ENCODE measurements at regions not wholly inside any gene's neighbourhood (a gene's known extent, or its start where the extent isn't known, plus 50 kb on each side); places are given as distances from the start of the nearest gene placed in this dataset.
A peak's percentile ranks its signal among the peaks of the same experiment; 100 is the strongest.

DNA sequence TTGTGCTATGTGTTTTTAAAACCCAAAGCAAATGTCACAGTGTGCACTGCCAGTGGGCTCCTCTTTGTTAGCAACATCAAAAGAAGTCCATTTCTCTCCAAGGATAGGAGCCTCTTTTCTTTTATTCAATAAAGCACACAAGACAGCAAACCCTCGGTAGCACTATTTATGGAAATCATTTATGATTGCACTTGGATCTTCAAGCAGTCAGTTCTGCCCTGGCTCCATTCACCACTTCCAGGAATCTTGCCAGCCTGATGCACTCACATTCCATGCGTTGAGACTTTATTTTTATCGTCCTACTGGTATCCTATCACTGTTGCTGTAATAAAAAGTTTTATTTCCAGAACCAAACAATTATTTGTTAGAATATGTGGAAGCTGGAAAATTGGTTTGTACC is 412.1 kb downstream of the TBL1XR1 start:
- no peak for DNase-seq (ENCODE audit: low spot score in 2 of 2)
- in situ Hi-C loops (cut with MboI; ENCODE audit: low sequenced_read_pairs) = no loop called here
- Histone ChIP-seq H3K9me3 (no peaks in the 10 kb centered on the region), H3K4me1 (peaks cover 5% of the 10 kb centered on the region), H3K27me3 (ENCODE audit: low read depth) (no peaks in the 10 kb centered on the region), H3K4me3 (no peak overlapping the region), H3K36me3 (replicated peaks) (no peaks in the 10 kb centered on the region)

- peaks cover 4% of the 10 kb centered on the region for H3K4me1 ChIP-seq
- no peaks in the 10 kb centered on the region for H3K27me3 ChIP-seq (ENCODE audit: low read depth)
- no peaks in the 10 kb centered on the region for H3K36me3 ChIP-seq (replicated peaks)
- H3K4me3 ChIP-seq = no peak overlapping the region
- in situ Hi-C loops (cut with MboI; ENCODE audit: low sequenced_read_pairs) = no loop called here
- peak in 1 of 2 experiments; percentile 55 for DNase-seq (ENCODE audit: low spot score in 2 of 2)
- H3K9me3 ChIP-seq = no peaks in the 10 kb centered on the region
Observed at GRCh38 chr3:176780766-176781165, 416.5 kb downstream of the TBL1XR1 start.

- in situ Hi-C loops (cut with MboI; ENCODE audit: low sequenced_read_pairs) = no loop called here
- peaks cover 4% of the 10 kb centered on the region for H3K4me1 ChIP-seq
- H3K9me3 ChIP-seq = no peaks in the 10 kb centered on the region
- H3K4me3 ChIP-seq = no peak overlapping the region
- H3K36me3 ChIP-seq (replicated peaks) = no peaks in the 10 kb centered on the region
- no peaks in the 10 kb centered on the region for H3K27me3 ChIP-seq (ENCODE audit: low read depth)
- DNase-seq (ENCODE audit: low spot score in 2 of 2) = no peak
Observed at GRCh38 chr3:176776622-176777175, 420.6 kb downstream of the TBL1XR1 start.

DNA sequence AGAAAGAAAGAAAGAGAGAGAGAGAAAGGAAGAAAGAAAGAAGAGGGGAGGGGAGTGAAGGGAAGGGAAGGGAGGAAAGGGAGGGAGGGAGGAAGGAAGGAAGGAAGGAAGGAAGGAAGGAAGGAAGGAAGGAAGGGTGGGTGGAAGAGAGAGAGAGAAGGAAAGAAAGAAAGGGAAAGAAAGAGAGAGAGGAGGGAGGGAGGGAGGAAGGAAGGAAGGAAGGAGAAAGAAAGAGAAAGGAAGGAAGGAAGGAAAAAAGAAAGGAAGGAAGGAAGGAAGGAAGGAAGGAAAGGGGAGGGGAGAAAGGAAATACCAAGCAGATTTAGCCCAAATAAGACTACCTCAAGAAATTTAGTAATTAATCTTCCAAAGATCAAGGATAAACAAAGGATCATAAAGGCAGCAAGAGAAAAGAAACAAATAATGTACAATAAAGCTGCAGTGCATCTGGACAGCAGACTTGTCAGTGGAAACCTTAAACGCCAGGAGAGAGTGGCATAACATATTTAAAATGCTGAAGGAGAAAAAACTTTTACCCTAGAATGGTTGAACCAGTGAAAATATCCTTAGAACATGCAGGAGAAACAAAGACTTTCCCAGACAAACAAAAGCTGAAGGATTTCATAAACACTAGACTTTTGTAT is 427.6 kb downstream of the TBL1XR1 start:
- no peak overlapping the region for H3K4me3 ChIP-seq
- no peaks in the 10 kb centered on the region for H3K9me3 ChIP-seq
- no peaks in the 10 kb centered on the region for H3K27me3 ChIP-seq (ENCODE audit: low read depth)
- no peaks in the 10 kb centered on the region for H3K4me1 ChIP-seq
- in situ Hi-C loops (cut with MboI; ENCODE audit: low sequenced_read_pairs) = no loop called here
- no peak for DNase-seq (ENCODE audit: low spot score in 2 of 2)
- no peaks in the 10 kb centered on the region for H3K36me3 ChIP-seq (replicated peaks)

GRCh38 chr3:176767385-176767784 is 429.9 kb downstream of the TBL1XR1 start:
- Histone ChIP-seq H3K4me1 (no peaks in the 10 kb centered on the region), H3K36me3 (replicated peaks) (no peaks in the 10 kb centered on the region), H3K27me3 (ENCODE audit: low read depth) (no peaks in the 10 kb centered on the region), H3K9me3 (no peaks in the 10 kb centered on the region), H3K4me3 (no peak overlapping the region)
- in situ Hi-C loops (cut with MboI; ENCODE audit: low sequenced_read_pairs) = no loop called here
- DNase-seq (ENCODE audit: low spot score in 2 of 2) = no peak

DNA sequence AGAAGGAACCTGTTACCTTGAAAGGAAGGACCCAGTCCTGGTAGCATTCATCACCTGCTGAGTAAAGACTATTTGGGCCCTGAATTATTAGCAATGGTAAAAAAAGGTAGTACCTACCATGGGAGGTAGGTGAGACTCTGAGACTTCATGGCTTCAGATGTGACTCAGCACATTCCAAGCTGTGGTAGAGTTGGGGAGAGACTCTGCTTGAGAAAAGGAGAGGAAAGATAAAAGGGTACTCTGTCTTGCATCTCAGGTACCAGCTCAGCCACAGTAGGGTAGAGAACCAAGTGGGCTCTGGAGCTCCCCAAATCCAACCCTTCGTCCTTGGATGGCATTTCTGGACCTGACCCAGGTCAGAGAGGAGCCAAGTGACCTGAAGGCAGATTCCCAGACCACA is 430.4 kb downstream of the TBL1XR1 start:
- in situ Hi-C loops (cut with MboI; ENCODE audit: low sequenced_read_pairs) = no loop called here
- no peak for DNase-seq (ENCODE audit: low spot score in 2 of 2)

GRCh38 chr3:176765382-176765900 is 431.8 kb downstream of the TBL1XR1 start:
- H3K36me3 ChIP-seq (replicated peaks) = no peaks in the 10 kb centered on the region
- no peaks in the 10 kb centered on the region for H3K4me1 ChIP-seq
- H3K9me3 ChIP-seq = no peaks in the 10 kb centered on the region
- in situ Hi-C loops (cut with MboI; ENCODE audit: low sequenced_read_pairs) = no loop called here
- H3K4me3 ChIP-seq = no peak overlapping the region
- H3K27me3 ChIP-seq (ENCODE audit: low read depth) = no peaks in the 10 kb centered on the region
- no peak for DNase-seq (ENCODE audit: low spot score in 2 of 2)

More for the DNA sequence above, 430.4 kb downstream of the TBL1XR1 start:
- H3K4me1 ChIP-seq = no peaks in the 10 kb centered on the region
- no peak overlapping the region for H3K4me3 ChIP-seq
- no peaks in the 10 kb centered on the region for H3K36me3 ChIP-seq (replicated peaks)
- no peaks in the 10 kb centered on the region for H3K9me3 ChIP-seq
- H3K27me3 ChIP-seq (ENCODE audit: low read depth) = no peaks in the 10 kb centered on the region

GRCh38 chr3:176759815-176760506 is 437.3 kb downstream of the TBL1XR1 start:
- no peaks in the 10 kb centered on the region for H3K27me3 ChIP-seq (ENCODE audit: low read depth)
- no peak for DNase-seq (ENCODE audit: low spot score in 2 of 2)

GRCh38 chr3:176757429-176757828 is 439.9 kb downstream of the TBL1XR1 start:
- Histone ChIP-seq H3K9me3 (no peaks in the 10 kb centered on the region), H3K27me3 (ENCODE audit: low read depth) (no peaks in the 10 kb centered on the region), H3K4me1 (no peaks in the 10 kb centered on the region), H3K4me3 (no peak overlapping the region), H3K36me3 (replicated peaks) (no peaks in the 10 kb centered on the region)
- in situ Hi-C loops (cut with MboI; ENCODE audit: low sequenced_read_pairs) = no loop called here
- DNase-seq (ENCODE audit: low spot score in 2 of 2) = no peak

More at GRCh38 chr3:176759815-176760506, 437.3 kb downstream of the TBL1XR1 start:
- Histone ChIP-seq H3K9me3 (no peaks in the 10 kb centered on the region), H3K4me1 (no peaks in the 10 kb centered on the region), H3K4me3 (no peak overlapping the region), H3K36me3 (replicated peaks) (no peaks in the 10 kb centered on the region)
- in situ Hi-C loops (cut with MboI; ENCODE audit: low sequenced_read_pairs) = no loop called here

- no peaks in the 10 kb centered on the region for H3K27me3 ChIP-seq (ENCODE audit: low read depth)
- no peaks in the 10 kb centered on the region for H3K36me3 ChIP-seq (replicated peaks)
- DNase-seq (ENCODE audit: low spot score in 2 of 2) = no peak
- in situ Hi-C loops (cut with MboI; ENCODE audit: low sequenced_read_pairs) = no loop called here
- H3K4me1 ChIP-seq = no peaks in the 10 kb centered on the region
- H3K4me3 ChIP-seq = no peak overlapping the region
- no peaks in the 10 kb centered on the region for H3K9me3 ChIP-seq
Observed at GRCh38 chr3:176755977-176756376, 441.3 kb downstream of the TBL1XR1 start.

- in situ Hi-C loops (cut with MboI; ENCODE audit: low sequenced_read_pairs) = no loop called here
- no peaks in the 10 kb centered on the region for H3K4me1 ChIP-seq
Observed at GRCh38 chr3:176755552-176755951, 441.7 kb downstream of the TBL1XR1 start.

DNA sequence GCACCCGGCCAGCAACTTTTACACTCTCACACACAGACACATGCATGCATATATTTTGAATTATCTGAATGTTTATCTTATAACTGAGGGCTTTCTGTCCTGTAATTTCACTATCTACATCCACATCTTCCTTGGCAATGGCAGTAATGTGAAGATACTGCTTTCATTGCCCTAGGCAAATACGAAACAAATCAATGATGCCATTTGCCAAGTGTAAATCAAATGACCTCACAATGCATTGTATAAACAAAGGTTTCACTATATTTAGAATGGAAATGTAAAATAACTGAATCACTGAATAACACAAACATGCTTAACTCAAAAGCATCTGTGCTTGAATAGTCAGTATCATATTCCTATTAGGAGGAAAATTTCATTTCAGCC is 455.6 kb downstream of the TBL1XR1 start:
- DNase-seq (ENCODE audit: low spot score in 2 of 2) = no peak

More at GRCh38 chr3:176755552-176755951, 441.7 kb downstream of the TBL1XR1 start:
- H3K4me3 ChIP-seq = no peak overlapping the region
- no peak for DNase-seq (ENCODE audit: low spot score in 2 of 2)
- H3K27me3 ChIP-seq (ENCODE audit: low read depth) = no peaks in the 10 kb centered on the region
- H3K36me3 ChIP-seq (replicated peaks) = no peaks in the 10 kb centered on the region
- no peaks in the 10 kb centered on the region for H3K9me3 ChIP-seq

DNA sequence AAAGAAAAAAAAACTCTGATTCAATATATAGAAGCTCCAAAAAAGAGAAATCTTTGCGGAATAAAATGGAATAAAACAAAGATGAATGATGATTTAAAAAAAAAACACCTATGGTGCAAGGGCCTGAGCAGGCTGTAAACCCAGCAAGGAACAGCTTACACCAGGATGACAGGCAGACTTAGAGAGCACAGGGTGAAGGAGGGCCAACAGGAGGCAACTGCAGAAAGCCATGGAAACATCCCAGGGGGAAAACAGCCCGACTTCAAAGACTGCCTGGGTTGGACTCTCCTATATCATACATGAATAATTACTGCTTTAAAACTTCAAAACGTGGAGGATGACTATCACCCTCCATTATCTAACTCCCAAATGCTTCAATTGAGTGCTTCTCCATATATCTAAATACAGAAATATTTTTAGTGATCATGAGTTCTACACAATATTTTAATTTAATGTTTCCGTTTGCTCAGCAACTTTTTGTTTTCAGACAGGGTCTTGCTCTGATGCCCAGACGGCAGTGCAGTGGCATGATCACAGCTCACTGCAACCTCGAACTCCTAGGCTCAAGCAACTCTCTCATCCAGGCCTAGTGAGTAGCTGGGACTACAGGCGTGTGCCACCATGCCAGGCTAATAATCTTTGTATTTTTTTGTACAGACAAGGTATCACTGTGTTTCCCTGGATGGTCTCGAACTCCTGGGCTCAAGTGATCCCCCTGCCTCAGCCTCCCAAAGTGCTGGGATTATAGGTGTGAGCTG is 456.2 kb downstream of the TBL1XR1 start:
- H3K27me3 ChIP-seq (ENCODE audit: low read depth) = no peaks in the 10 kb centered on the region
- H3K4me1 ChIP-seq = no peaks in the 10 kb centered on the region
- H3K36me3 ChIP-seq (replicated peaks) = no peaks in the 10 kb centered on the region
- no peak for DNase-seq (ENCODE audit: low spot score in 2 of 2)
- H3K9me3 ChIP-seq = no peaks in the 10 kb centered on the region
- no peak overlapping the region for H3K4me3 ChIP-seq
- in situ Hi-C loops (cut with MboI; ENCODE audit: low sequenced_read_pairs) = no loop called here

More for the DNA sequence above, 455.6 kb downstream of the TBL1XR1 start:
- H3K4me1 ChIP-seq = no peaks in the 10 kb centered on the region
- in situ Hi-C loops (cut with MboI; ENCODE audit: low sequenced_read_pairs) = no loop called here
- no peaks in the 10 kb centered on the region for H3K9me3 ChIP-seq
- H3K36me3 ChIP-seq (replicated peaks) = no peaks in the 10 kb centered on the region
- no peaks in the 10 kb centered on the region for H3K27me3 ChIP-seq (ENCODE audit: low read depth)
- no peak overlapping the region for H3K4me3 ChIP-seq

All from HAP-1 (cell line).